GM21825 (cell line): ENCODE measurements at regions not wholly inside any gene's neighbourhood (a gene's known extent, or its start where the extent isn't known, plus 50 kb on each side); places are given as distances from the start of the nearest gene placed in this dataset.

ENCODE experiments used
- ATAC-seq: cut with Tn5 transposase; IDR thresholded peaks from one replicate; pipeline ENCODE4 v1.9.1; 2021; ENCODE audit warnings: mild to moderate bottlenecking, moderate library complexity; ENCODE audit not compliant: unreplicated experiment

- no peak for ATAC-seq
Measured at GRCh38 chr17:77495575-77495974, 354.8 kb downstream of the SEC14L1 start.

GRCh38 chr17:77496401-77496801 lies 355.6 kb downstream of the SEC14L1 start:
- no peak for ATAC-seq

DNA sequence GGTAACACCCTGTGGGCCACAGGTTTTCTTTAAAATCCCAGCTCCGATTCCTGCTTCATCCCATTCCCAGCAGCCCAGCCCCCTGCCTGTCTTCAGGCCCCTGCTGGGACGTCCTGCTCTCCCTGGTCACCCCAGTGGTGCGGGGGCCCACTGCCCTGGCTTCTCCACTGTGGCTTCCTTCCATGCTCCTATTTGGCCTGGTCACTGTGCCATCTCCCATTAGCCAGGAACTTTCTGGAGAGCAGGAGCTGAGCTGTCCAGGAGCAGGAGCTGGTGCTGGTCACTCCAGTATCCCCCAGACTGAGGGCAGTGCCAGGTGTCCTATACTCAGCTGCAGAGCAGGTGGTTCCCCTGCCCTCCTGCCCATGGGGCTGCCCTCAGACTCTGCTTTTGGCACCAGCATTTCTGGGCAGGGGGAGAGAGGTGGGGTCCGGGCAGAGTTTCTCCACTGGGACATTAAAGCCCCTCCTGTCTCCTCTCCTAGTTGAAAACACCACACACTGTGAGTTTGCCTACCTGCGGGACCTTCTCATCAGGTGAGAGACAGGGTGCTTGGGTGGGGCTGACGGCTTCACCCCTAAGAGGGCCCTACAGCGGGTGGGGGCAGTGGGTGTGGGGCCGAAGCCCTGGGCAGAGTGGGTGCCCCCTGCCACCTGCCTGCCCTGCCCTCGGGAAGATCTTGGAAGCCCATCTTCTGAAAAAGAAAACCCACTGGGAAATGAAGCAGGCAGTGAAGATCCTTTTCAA lies 356.2 kb downstream of the SEC14L1 start:
- ATAC-seq: no peak

GRCh38 chr17:77497578-77497934 lies 356.8 kb downstream of the SEC14L1 start:
- ATAC-seq: no peak

GRCh38 chr17:77498091-77498741 lies 357.4 kb downstream of the SEC14L1 start:
- ATAC-seq: no peak

GRCh38 chr17:77498791-77499698 lies 358.3 kb downstream of the SEC14L1 start:
- no peak for ATAC-seq

DNA sequence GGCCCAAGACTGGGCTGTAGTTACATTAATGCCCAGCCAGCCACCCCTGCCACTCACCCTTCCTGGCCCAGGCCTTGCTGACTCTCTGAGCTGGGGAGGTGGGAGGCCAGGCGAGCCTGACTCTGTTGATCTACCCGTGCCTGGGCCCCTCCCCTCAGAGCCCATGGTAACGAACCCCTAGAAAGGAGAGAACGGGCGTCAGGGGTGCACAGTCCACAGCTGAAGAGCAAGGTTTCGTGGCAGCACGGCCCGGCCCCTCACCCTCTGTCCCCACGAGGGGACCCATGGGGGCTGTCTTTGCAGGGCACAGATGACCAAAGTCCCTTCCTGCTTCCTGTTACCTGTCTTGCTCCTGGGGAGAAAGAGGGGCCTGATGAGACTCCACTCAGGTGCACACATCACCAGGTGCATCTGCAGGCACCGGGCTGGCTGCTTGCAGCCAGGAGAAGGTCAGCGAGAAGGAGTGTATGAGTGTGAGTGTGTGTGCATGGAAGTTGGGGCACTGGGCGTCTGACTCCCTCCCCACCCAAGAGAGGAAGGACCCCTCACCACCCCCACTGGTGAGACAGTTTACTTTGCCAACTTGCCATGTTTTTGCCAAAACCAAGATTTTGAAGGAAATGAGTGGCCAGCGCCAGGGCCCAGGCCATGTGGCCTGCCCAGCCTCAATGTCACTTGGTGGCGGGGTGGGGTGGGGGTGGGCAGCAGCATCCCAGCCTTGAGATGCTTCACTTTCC lies 359.1 kb downstream of the SEC14L1 start:
- ATAC-seq: no peak

- ATAC-seq: no peak
Measured at GRCh38 chr17:77501101-77501566, 360.4 kb downstream of the SEC14L1 start.

DNA sequence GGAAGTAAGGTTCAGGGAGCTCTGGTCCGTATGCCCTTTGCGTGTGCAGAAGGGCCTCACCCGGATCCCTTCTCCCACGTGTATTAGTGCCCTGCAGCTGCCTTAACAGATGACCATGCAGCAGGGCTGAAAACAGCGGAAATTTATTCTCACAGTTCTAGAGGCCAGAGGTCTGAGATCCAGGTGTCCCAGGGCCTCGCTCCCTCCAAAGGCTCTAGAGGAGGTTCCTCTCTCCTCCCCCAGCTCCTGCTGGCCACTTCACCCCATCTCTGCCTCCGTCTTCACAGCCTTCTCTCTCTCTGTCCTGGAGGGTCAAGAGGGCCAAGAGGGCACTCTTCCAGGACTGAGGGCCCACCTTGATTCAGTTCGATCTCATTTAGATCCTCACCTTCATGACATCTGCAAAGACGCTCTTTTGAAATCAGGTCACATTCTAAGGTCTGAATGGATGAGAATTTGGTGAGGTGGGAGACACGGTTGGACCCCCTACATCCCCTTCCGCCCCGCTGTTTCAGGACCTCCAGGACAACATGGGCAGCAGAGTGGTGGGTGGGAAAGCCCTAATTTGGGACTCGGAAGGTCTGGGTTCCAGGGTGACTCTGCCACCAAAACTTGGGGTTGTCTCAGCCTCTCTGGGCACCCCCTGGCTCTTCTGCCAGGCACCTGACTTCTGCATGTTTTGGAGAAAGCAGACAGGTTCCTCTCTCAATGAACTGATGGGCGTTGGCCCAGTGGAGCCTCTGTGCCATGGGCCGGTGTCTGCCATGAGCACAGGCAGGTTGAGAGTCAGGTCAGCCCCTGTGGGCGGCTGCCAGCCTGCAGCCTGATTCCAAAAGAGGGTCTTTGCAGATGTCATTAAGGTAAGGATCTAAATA lies 361.2 kb downstream of the SEC14L1 start:
- no peak for ATAC-seq

GRCh38 chr17:77502626-77503292 lies 362.0 kb downstream of the SEC14L1 start:
- ATAC-seq: no peak

DNA sequence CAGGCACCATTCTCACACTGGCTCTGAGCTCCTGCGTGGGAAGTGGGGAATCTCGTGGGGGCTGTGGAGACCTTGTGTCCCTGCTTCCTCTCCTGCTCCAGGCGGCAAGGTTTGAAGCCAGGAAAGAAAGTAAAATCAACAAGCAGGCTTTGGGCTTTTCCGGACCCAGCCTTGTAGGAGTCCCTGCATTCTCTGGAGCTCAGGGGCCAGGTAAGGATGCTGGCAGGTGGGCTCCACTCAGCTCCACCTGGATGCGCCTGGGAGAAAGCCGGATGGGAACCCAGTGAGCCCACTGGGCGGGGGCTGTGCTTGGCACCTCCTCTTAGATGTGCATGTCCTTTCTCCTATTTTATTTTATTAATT lies 362.5 kb downstream of the SEC14L1 start:
- ATAC-seq: no peak

DNA sequence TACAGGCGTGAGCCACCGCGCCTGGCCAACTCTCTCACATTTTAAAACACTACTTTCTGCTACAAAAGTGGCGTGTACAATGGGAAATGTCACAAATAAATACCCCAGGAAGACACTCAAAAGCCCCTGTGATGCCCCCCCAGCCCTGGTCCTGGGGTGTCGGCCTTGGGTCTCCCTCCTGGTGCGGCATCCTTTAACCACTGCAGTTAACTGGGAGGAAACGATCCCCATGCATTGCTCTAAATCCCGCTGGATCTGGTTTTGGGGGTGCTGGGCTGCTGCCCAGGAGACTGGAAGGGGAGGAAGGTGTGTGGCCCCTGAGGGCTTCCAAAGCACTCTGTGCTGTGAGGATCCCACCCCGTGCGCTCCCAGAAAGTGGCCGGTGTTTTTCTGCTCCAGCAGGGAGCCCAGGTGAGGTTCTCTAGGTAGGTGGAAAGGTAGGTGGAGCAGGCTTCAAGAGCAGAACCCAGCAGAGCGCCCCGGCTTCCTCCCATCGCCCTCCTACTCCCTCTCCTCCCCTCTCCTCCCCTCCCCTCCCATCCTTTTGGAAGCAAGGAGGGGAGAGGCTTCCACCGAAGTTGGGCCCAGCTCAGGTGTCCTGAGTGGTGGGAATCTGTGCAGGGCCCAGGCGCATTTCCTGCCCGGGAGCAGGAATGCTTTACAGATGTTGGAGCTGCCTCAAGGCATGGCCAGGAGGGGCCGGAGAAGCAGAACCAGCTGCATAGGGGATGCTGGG lies 363.3 kb downstream of the SEC14L1 start:
- no peak for ATAC-seq

GRCh38 chr17:77504652-77505155 lies 363.9 kb downstream of the SEC14L1 start:
- ATAC-seq: no peak

DNA sequence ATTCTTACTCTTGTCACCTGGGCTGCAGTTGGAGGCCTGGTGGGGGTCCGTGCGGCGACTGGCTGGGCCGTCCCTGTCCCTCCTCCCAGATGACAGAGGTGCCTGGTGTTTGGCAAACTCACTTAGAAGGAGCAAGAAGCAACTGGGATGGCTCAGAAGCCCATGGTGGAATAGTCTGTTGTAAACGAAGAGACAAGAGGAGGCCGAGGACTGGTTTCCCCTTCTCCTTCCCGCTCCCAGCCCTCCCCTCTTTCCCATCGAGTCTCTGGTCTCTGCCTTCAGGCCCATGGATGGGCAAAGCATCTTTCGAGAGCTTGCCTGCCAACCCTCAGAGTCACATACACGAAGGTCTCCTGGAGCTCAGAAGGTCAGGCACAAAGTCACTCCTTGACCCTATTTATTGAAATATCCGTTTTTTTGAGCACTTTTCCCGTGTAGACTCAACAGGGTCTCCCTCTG lies 364.4 kb downstream of the SEC14L1 start:
- no peak for ATAC-seq

DNA sequence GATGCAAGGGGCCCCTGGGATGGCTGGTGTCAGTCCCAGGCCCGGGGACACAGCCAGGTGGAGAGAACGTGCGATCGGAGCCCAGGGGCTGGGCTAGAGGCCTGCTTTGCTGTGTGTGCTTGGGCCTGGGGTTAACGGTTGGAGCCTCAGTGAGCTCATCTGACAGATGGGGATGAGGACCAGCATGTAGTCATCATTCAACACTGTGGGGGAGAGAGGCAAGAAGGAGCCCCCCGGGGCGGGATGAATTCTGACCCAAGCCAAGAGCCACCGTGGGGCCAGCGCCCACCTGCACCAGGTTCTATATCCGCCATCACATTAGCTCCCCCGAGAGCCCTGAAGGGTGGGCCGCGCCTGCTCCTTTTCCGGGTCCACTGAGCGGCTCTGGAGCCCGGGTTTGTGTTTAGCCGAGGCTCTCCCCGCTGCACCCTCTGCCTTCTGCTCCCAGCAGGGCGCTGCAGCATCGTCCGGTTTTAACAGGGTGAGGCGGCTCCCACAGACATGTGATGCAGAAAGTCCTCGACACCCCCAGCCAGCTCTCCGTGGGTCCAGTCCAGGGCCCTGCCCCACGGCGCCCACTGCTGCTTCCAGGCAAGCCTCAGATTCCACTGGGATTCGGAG lies 365.7 kb downstream of the SEC14L1 start:
- no peak for ATAC-seq

DNA sequence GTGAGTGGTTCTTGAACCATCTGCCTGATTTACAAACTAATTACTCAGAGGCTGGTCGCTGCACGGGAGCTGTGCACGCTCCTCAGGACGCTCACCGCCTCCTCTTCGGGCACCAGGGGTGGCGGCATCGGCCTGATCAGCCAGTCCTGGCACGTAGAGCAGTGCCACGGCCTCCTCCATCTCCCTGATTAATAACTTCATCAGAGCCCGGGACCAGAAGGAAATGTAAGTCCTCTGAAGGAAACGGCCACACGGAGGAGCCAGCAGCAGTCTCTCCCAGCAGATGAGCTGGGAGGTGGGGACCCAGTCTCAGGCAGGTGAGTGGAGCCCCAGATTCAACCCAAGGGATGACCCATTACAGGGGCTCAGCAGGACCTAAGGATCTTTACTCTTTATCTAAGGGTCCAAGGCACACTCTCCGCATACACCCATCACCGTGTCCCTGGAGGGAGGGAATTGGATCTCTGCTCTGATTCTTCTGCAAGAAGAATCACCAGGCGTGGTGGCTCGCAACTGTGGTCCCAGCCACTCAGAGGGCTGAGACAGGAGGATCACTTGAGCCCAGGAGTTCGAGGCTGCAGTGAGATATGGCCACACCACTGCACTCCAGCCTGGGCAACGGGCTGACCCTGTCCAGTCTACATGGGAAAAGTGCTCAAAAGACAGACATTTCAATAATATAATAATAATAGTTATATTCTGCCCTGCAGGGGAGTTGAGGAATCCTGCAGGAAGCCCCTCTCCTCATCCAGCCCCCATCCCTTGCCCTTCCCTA lies 366.5 kb downstream of the SEC14L1 start:
- no peak for ATAC-seq

GRCh38 chr17:77508047-77508715 lies 367.4 kb downstream of the SEC14L1 start:
- ATAC-seq: no peak
